ENCODE measurements at regions not wholly inside any gene's neighbourhood (a gene's known extent, or its start where the extent isn't known, plus 50 kb on each side); places are given as distances from the start of the nearest gene placed in this dataset.

- intact Hi-C loops (cut with micrococcal nuclease) = loop anchor here (1.0 kb wide), 1 partner anchor 111 kb away; no protein-coding TSS in a partner anchor
- dilution Hi-C loops (cut with MboI; ENCODE audit: extremely low pct_ligation_motif_present, low sequenced_read_pairs) = no loop called here
- FAIRE-seq = no peak
- H2AFZ ChIP-seq (ENCODE audit: low read depth, low read length) = no peak overlapping the region
- H3K4me3 ChIP-seq (replicated peaks in 1 of 3; ENCODE audit: insufficient read depth in 1 of 3, low read depth in 1 of 3, low read length in 3 of 3) = no peak overlapping the region
- no peak overlapping the region for H3K4me2 ChIP-seq (ENCODE audit: insufficient read depth, low read length)
- no peaks in the 10 kb centered on the region for H3K79me2 ChIP-seq (ENCODE audit: control insufficient read depth, insufficient read depth, low read length)
- H4K20me1 ChIP-seq (replicated peaks; ENCODE audit: control insufficient read depth, extremely low read depth, insufficient read depth, low read length) = no peaks in the 10 kb centered on the region
- DNase-seq (ENCODE audit: low read depth, low spot score) = no peak
- no peaks in the 10 kb centered on the region for H3K27me3 ChIP-seq (ENCODE audit: control insufficient read depth in 2 of 2, insufficient read depth in 2 of 2, low read length in 2 of 2)
- H3K27ac ChIP-seq (ENCODE audit: insufficient read depth, low read depth, low read length) = no peak overlapping the region
- H3K9me3 ChIP-seq (replicated peaks; ENCODE audit: control insufficient read depth, insufficient read depth, low read length) = no peaks in the 10 kb centered on the region
- H3K4me1 ChIP-seq (ENCODE audit: control insufficient read depth, extremely low read depth, insufficient read depth, low read length) = peaks cover 3% of the 10 kb centered on the region
- no peaks in the 10 kb centered on the region for H3K36me3 ChIP-seq (ENCODE audit: control insufficient read depth in 2 of 2, extremely low read depth in 1 of 2, insufficient read depth in 2 of 2, low read length in 2 of 2)
- H3K9ac ChIP-seq (replicated peaks; ENCODE audit: extremely low read depth, insufficient read depth, low read length) = no peak overlapping the region
- TF ChIP-seq CTCF (IDR thresholded peaks at IDR 0.05; ENCODE audit: extremely low read depth in 1 of 2, insufficient read depth in 1 of 2, low read depth in 1 of 2, low read length in 2 of 2) (peak; percentile 14 to 39), EZH2 (IDR thresholded peaks at IDR 0.05; ENCODE audit: borderline replicate concordance, low read depth, low read length, severe bottlenecking) (no peak), JUN (IDR thresholded peaks at IDR 0.05; ENCODE audit: borderline replicate concordance, insufficient read depth, insufficient read length, low read depth) (no peak), MAX (IDR thresholded peaks at IDR 0.05; ENCODE audit: insufficient read depth, insufficient read length) (no peak), POLR2A (IDR thresholded peaks at IDR 0.05; ENCODE audit: low read depth, low read length) (no peak), GATA2 (IDR thresholded peaks at IDR 0.05; ENCODE audit: insufficient read depth, insufficient read length, low read depth, low read length) (no peak), POLR2AphosphoS5 (IDR thresholded peaks at IDR 0.05; ENCODE audit: insufficient read depth, low read depth, low read length) (no peak), FOS (IDR thresholded peaks at IDR 0.05; ENCODE audit: borderline replicate concordance, insufficient read depth, low read length) (no peak), MYC (IDR thresholded peaks at IDR 0.05; ENCODE audit: low read depth, low read length) (no peak)
- no peaks in the 10 kb centered on the region for H3K9me1 ChIP-seq (replicated peaks; ENCODE audit: control insufficient read depth, extremely low read depth, insufficient read depth, low read length)
- BruUV-seq (replicated peaks) = no TSS peak
- ChIA-PET POLR2A (no interaction called here), CTCF (interaction anchor here (0.8 to 2.5 kb wide), 3 partner anchors 18 to 112 kb away, joined by 3 to 10 read pairs (median 3); no protein-coding TSS in a partner anchor)
Measured at GRCh38 chr11:10623797-10624761, 55.6 kb upstream of the LYVE1 start.
